ENCODE measurements at regions not wholly inside any gene's neighbourhood (a gene's known extent, or its start where the extent isn't known, plus 50 kb on each side); places are given as distances from the start of the nearest gene placed in this dataset.

GRCh38 chr13:102928941-102929675, 83.3 kb downstream of the ERCC5 start:
- Histone ChIP-seq H3K27ac (no peak overlapping the region), H3K36me3 (no peaks in the 10 kb centered on the region), H3K9me3 (no peaks in the 10 kb centered on the region), H3K4me1 (no peaks in the 10 kb centered on the region), H3K27me3 (no peaks in the 10 kb centered on the region), H3K4me3 (no peak overlapping the region)
- TF ChIP-seq, protein P1, sequence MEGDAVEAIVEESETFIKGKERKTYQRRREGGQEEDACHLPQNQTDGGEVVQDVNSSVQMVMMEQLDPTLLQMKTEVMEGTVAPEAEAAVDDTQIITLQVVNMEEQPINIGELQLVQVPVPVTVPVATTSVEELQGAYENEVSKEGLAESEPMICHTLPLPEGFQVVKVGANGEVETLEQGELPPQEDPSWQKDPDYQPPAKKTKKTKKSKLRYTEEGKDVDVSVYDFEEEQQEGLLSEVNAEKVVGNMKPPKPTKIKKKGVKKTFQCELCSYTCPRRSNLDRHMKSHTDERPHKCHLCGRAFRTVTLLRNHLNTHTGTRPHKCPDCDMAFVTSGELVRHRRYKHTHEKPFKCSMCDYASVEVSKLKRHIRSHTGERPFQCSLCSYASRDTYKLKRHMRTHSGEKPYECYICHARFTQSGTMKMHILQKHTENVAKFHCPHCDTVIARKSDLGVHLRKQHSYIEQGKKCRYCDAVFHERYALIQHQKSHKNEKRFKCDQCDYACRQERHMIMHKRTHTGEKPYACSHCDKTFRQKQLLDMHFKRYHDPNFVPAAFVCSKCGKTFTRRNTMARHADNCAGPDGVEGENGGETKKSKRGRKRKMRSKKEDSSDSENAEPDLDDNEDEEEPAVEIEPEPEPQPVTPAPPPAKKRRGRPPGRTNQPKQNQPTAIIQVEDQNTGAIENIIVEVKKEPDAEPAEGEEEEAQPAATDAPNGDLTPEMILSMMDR (IDR thresholded peaks at IDR 0.05): no peak
- intact Hi-C loops (cut with DNase I; ENCODE audit: low total_unique reads): no loop called here
- DNase-seq: no peak
